GM12892 (cell line): ENCODE measurements at regions not wholly inside any gene's neighbourhood (a gene's known extent, or its start where the extent isn't known, plus 50 kb on each side); places are given as distances from the start of the nearest gene placed in this dataset.

Experiments used
- POLR2A ChIP-seq: IDR thresholded peaks from 2 replicates; pipeline ENCODE4 v1.6.1; 2011; ENCODE audit warnings: low read depth, low read length, control low read depth
- POLR2AphosphoS5 ChIP-seq: IDR thresholded peaks from 2 replicates; pipeline ENCODE4 v1.6.1; 2011; ENCODE audit warnings: low read depth, low read length, control low read depth
- TAF1 ChIP-seq: IDR thresholded peaks from 2 replicates; pipeline ENCODE4 v1.6.1; 2011; ENCODE audit warnings: low read depth, mild to moderate bottlenecking, control low read depth, low read length, borderline replicate concordance

- TF ChIP-seq POLR2A (no peak), POLR2AphosphoS5 (no peak), TAF1 (no peak)
Measured at GRCh38 chr14:38567703-38568102, 311.8 kb upstream of the CLEC14A start.
